GM18867 (cell line): ENCODE measurements at regions not wholly inside any gene's neighbourhood (a gene's known extent, or its start where the extent isn't known, plus 50 kb on each side); places are given as distances from the start of the nearest gene placed in this dataset.

Experiments used
- ATAC-seq: cut with Tn5 transposase; IDR thresholded peaks from one replicate; pipeline ENCODE4 v1.9.1; 2021; ENCODE audit warnings: mild to moderate bottlenecking, moderate library complexity; ENCODE audit not compliant: unreplicated experiment

GRCh38 chr6:2505624-2506023 lies 245.1 kb downstream of the MYLK4 start:
- no peak for ATAC-seq

- no peak for ATAC-seq
Measured at GRCh38 chr6:2504495-2505064, 246.1 kb downstream of the MYLK4 start.

- ATAC-seq: no peak
Measured at GRCh38 chr6:2503816-2504494, 246.8 kb downstream of the MYLK4 start.

GRCh38 chr6:2502998-2503674 lies 247.6 kb downstream of the MYLK4 start:
- no peak for ATAC-seq

GRCh38 chr6:2502096-2502997 lies 248.4 kb downstream of the MYLK4 start:
- ATAC-seq: no peak

GRCh38 chr6:2497922-2498623 lies 252.6 kb downstream of the MYLK4 start:
- ATAC-seq: no peak

GRCh38 chr6:2496291-2496690 lies 250.9 kb upstream of the GMDS start:
- no peak for ATAC-seq

GRCh38 chr6:2492686-2493523 lies 247.5 kb upstream of the GMDS start:
- ATAC-seq: no peak

- no peak for ATAC-seq
Measured at GRCh38 chr6:2491137-2491536, 245.7 kb upstream of the GMDS start.

- no peak for ATAC-seq
Measured at GRCh38 chr6:2488578-2488977, 243.2 kb upstream of the GMDS start.

- ATAC-seq: no peak
Measured at GRCh38 chr6:2485116-2485515, 239.7 kb upstream of the GMDS start.

- ATAC-seq: no peak
Measured at GRCh38 chr6:2482773-2483172, 237.4 kb upstream of the GMDS start.

GRCh38 chr6:2481307-2481706 lies 235.9 kb upstream of the GMDS start:
- no peak for ATAC-seq

- no peak for ATAC-seq
Measured at GRCh38 chr6:2480267-2480966, 235.0 kb upstream of the GMDS start.

GRCh38 chr6:2478200-2478599 lies 232.8 kb upstream of the GMDS start:
- no peak for ATAC-seq

GRCh38 chr6:2477666-2478065 lies 232.3 kb upstream of the GMDS start:
- no peak for ATAC-seq

GRCh38 chr6:2477250-2477649 lies 231.8 kb upstream of the GMDS start:
- no peak for ATAC-seq

GRCh38 chr6:2476376-2476775 lies 231.0 kb upstream of the GMDS start:
- no peak for ATAC-seq

GRCh38 chr6:2471472-2471871 lies 226.1 kb upstream of the GMDS start:
- ATAC-seq: no peak
